AG04449 (cell line): ENCODE measurements at regions not wholly inside any gene's neighbourhood (a gene's known extent, or its start where the extent isn't known, plus 50 kb on each side); places are given as distances from the start of the nearest gene placed in this dataset.

Experiments used
- CTCF ChIA-PET: fragments of 350-600 bp; formaldehyde crosslinking; extraction: SDS; loops from one replicate; lab custom pipeline; 2021; ENCODE audit warnings: antibody characterized with exemption; lab: Yijun Ruan, JAX
- POLR2A ChIA-PET: fragments of 400-600, 350-600 bp; formaldehyde crosslinking; extraction: SDS; loops from one replicate; lab custom pipeline; 2020; ENCODE audit warnings: antibody characterized with exemption, inconsistent platforms; lab: Yijun Ruan, JAX
- DNase-seq: peaks from one replicate; pipeline ENCODE4 v3.0.0-alpha.2; 2010; ENCODE audit warnings: low read depth, low spot score
- H3K4me3 ChIP-seq: 2 replicates; pipeline ENCODE4 v1.5.1; 2011; ENCODE audit warnings: low read depth, mild to moderate bottlenecking, control low read depth, low read length
- CTCF ChIP-seq: IDR thresholded peaks from one replicate; pipeline ENCODE4 v1.5.1; 2011; ENCODE audit warnings: mild to moderate bottlenecking, moderate library complexity, low read length, control low read depth, inconsistent platforms; ENCODE audit not compliant: insufficient read depth; ENCODE audit errors: missing control alignments

- ChIA-PET POLR2A (no interaction called here), CTCF (no interaction called here)
- no peak for DNase-seq
- no peak overlapping the region for H3K4me3 ChIP-seq
- TF ChIP-seq CTCF: no peak
These were observed 122.9 kb upstream of the NRBF2 start for GRCh38 chr10:63010203-63010602.

- ChIA-PET CTCF (interaction anchor here (1.2 to 1.4 kb wide), 2 partner anchors 9 to 149 kb away, joined by 3 read pairs; no protein-coding TSS in a partner anchor), POLR2A (no interaction called here)
- no peak for DNase-seq
- no peak overlapping the region for H3K4me3 ChIP-seq
- TF ChIP-seq CTCF: no peak
These were observed 124.6 kb upstream of the NRBF2 start for GRCh38 chr10:63008491-63008890.

- ChIA-PET CTCF (interaction anchor here (0.9 kb wide), 1 partner anchor 397 kb away, joined by 4 read pairs; no protein-coding TSS in a partner anchor), POLR2A (no interaction called here)
- no peak for DNase-seq
- no peak for TF ChIP-seq CTCF
- H3K4me3 ChIP-seq: no peak overlapping the region
These were observed 126.0 kb upstream of the NRBF2 start for GRCh38 chr10:63007112-63007511.

GRCh38 chr10:63005246-63005645, 127.9 kb upstream of the NRBF2 start:
- no peak overlapping the region for H3K4me3 ChIP-seq
- CTCF ChIA-PET: no interaction called here
- TF ChIP-seq CTCF: no peak
- no peak for DNase-seq
- POLR2A ChIA-PET: no interaction called here

- ChIA-PET POLR2A (no interaction called here), CTCF (interaction anchor here (1.0 kb wide), 1 partner anchor 43 kb away, joined by 3 read pairs; no protein-coding TSS in a partner anchor)
- TF ChIP-seq CTCF: peak; percentile 22
- DNase-seq: no peak
- no peak overlapping the region for H3K4me3 ChIP-seq
These were observed 129.2 kb upstream of the NRBF2 start for GRCh38 chr10:63003816-63004453.

GRCh38 chr10:62996925-62997324, 136.2 kb upstream of the NRBF2 start:
- no peak for DNase-seq
- TF ChIP-seq CTCF: no peak
- H3K4me3 ChIP-seq: no peak overlapping the region
- ChIA-PET POLR2A (no interaction called here), CTCF (no interaction called here)
